H9 (cell line): ENCODE measurements at regions not wholly inside any gene's neighbourhood (a gene's known extent, or its start where the extent isn't known, plus 50 kb on each side); places are given as distances from the start of the nearest gene placed in this dataset.

ENCODE experiments used
- DNase-seq: peaks from one replicate; pipeline ENCODE4 v3.0.0-alpha.2; 2017
- H2AFZ ChIP-seq: one replicate; pipeline ENCODE4 v1.6.1; 2013; ENCODE audit warnings: mild to moderate bottlenecking, low read length, control low read depth, moderate library complexity
- H2AK5ac ChIP-seq: 2 replicates; pipeline ENCODE4 v1.6.1; 2013; ENCODE audit warnings: low read length, control low read depth, mixed read lengths; ENCODE audit not compliant: insufficient read length
- H2BK120ac ChIP-seq: one replicate; pipeline ENCODE4 v1.6.1; 2013; ENCODE audit warnings: low read depth, mild to moderate bottlenecking, low read length, control low read depth, inconsistent platforms; ENCODE audit not compliant: poor library complexity, severe bottlenecking
- H2BK12ac ChIP-seq: 2 replicates; pipeline ENCODE4 v1.6.1; 2013; ENCODE audit warnings: low read length, control low read depth, mixed read lengths, low read depth; ENCODE audit not compliant: insufficient read length
- H2BK15ac ChIP-seq: 2 replicates; pipeline ENCODE4 v1.6.1; 2013; ENCODE audit warnings: low read depth, low read length, control low read depth
- H2BK20ac ChIP-seq: one replicate; pipeline ENCODE4 v1.6.1; 2013; ENCODE audit warnings: low read depth, mild to moderate bottlenecking, low read length, control low read depth, inconsistent platforms; ENCODE audit not compliant: poor library complexity, severe bottlenecking
- H2BK5ac ChIP-seq: 2 replicates; pipeline ENCODE4 v1.6.1; 2013; ENCODE audit warnings: low read length, control low read depth, mixed read lengths; ENCODE audit not compliant: insufficient read length
- H3K14ac ChIP-seq: 2 replicates; pipeline ENCODE4 v1.6.1; 2013; ENCODE audit warnings: low read length, control low read depth; ENCODE audit not compliant: insufficient read depth
- H3K18ac ChIP-seq: 2 replicates; pipeline ENCODE4 v1.6.1; 2013; ENCODE audit warnings: low read depth, mild to moderate bottlenecking, mixed read lengths, low read length, control low read depth; ENCODE audit not compliant: insufficient read length
- H3K23ac ChIP-seq: 2 replicates; pipeline ENCODE4 v1.6.1; 2013; ENCODE audit warnings: low read length, control low read depth, mixed read lengths, low read depth; ENCODE audit not compliant: insufficient read length
- H3K23me2 ChIP-seq: 2 replicates; pipeline ENCODE4 v1.6.1; 2013; ENCODE audit warnings: low read depth, mild to moderate bottlenecking, mixed read lengths, low read length, control low read depth; ENCODE audit not compliant: insufficient read length, poor library complexity, severe bottlenecking
- H3K27ac ChIP-seq: 2 replicates; pipeline ENCODE4 v1.5.1; 2013; ENCODE audit warnings: low read length, control low read depth, mixed read lengths, low read depth; ENCODE audit not compliant: insufficient read length
- H3K27me3 ChIP-seq: 2 replicates; pipeline ENCODE4 v1.6.1; 2013; ENCODE audit warnings: low read length, control low read depth, inconsistent platforms; ENCODE audit not compliant: insufficient read depth
- H3K4ac ChIP-seq: 2 replicates; pipeline ENCODE4 v1.6.1; 2013; ENCODE audit warnings: low read depth, mild to moderate bottlenecking, control low read depth, inconsistent platforms, low read length, moderate library complexity
- H3K4me1 ChIP-seq: 2 replicates; pipeline ENCODE4 v1.6.1; 2013; ENCODE audit warnings: low read length, control low read depth, inconsistent platforms; ENCODE audit not compliant: insufficient read depth
- H3K4me2 ChIP-seq: 2 replicates; pipeline ENCODE4 v1.6.1; 2013; ENCODE audit warnings: low read length, control low read depth, mixed read lengths; ENCODE audit not compliant: insufficient read length, insufficient read depth
- H3K56ac ChIP-seq: 2 replicates; pipeline ENCODE4 v1.6.1; 2013; ENCODE audit warnings: low read depth, mild to moderate bottlenecking, mixed read lengths, low read length, control low read depth; ENCODE audit not compliant: insufficient read length
- H3K79me1 ChIP-seq: 2 replicates; pipeline ENCODE4 v1.6.1; 2013; ENCODE audit warnings: low read depth, mild to moderate bottlenecking, moderate library complexity, low read length, control low read depth, inconsistent platforms; ENCODE audit not compliant: insufficient read depth, poor library complexity, severe bottlenecking
- H3K79me2 ChIP-seq: 2 replicates; pipeline ENCODE4 v1.6.1; 2013; ENCODE audit warnings: low read length, control low read depth, inconsistent platforms; ENCODE audit not compliant: insufficient read depth
- H3K9ac ChIP-seq: 2 replicates; pipeline ENCODE4 v1.6.1; 2013; ENCODE audit warnings: low read length, control low read depth, mixed read lengths; ENCODE audit not compliant: insufficient read length; ENCODE audit errors: extremely low read depth
- H3K9me3 ChIP-seq: one replicate; pipeline ENCODE4 v1.6.1; 2013; ENCODE audit warnings: low read depth, low read length, inconsistent platforms; ENCODE audit not compliant: control insufficient read depth
- H3T11ph ChIP-seq: one replicate; pipeline ENCODE4 v1.6.1; 2013; ENCODE audit warnings: mild to moderate bottlenecking, low read length, control low read depth, inconsistent platforms
- H4K20me1 ChIP-seq: one replicate; pipeline ENCODE4 v1.6.1; 2013; ENCODE audit not compliant: control insufficient read depth, insufficient read length, insufficient read depth
- H4K5ac ChIP-seq: 2 replicates; pipeline ENCODE4 v1.6.1; 2013; ENCODE audit warnings: low read depth, mild to moderate bottlenecking, mixed read lengths, low read length, control low read depth; ENCODE audit not compliant: insufficient read length
- H4K8ac ChIP-seq: replicated peaks from 2 replicates; pipeline ENCODE4 v1.6.1; 2013; ENCODE audit warnings: low read length, control low read depth, mixed read lengths, low read depth; ENCODE audit not compliant: insufficient read length
- H4K91ac ChIP-seq: 2 replicates; pipeline ENCODE4 v1.6.1; 2013; ENCODE audit warnings: low read depth, mild to moderate bottlenecking, moderate library complexity, mixed read lengths, low read length, control low read depth; ENCODE audit not compliant: insufficient read length
- H3K27ac Mint-ChIP-seq, 3 experiments: 2 replicates in 2 of 3; 3 replicates in 1 of 3; pipeline ENCODE4 v1.8.0; 2020 to 2021; ENCODE audit warnings: mixed read lengths in 3 of 3, mild to moderate bottlenecking in 1 of 3, moderate library complexity in 1 of 3
- H3K27me3 Mint-ChIP-seq: 2 replicates; pipeline ENCODE4 v1.8.0; 2021; ENCODE audit warnings: low read depth, mild to moderate bottlenecking, moderate library complexity, mixed read lengths
- H3K36me3 Mint-ChIP-seq, 3 experiments: 2 replicates in 2 of 3; 3 replicates in 1 of 3; pipeline ENCODE4 v1.8.0; 2020 to 2021; ENCODE audit warnings: low read depth in 3 of 3, mixed read lengths in 3 of 3; ENCODE audit not compliant: insufficient read depth in 1 of 3
- H3K4me1 Mint-ChIP-seq, 2 experiments: 2 replicates each; pipeline ENCODE4 v1.8.0; 2020; ENCODE audit warnings: mixed read lengths in 2 of 2
- H3K4me3 Mint-ChIP-seq, 2 experiments: 2 replicates in 1 of 2; 3 replicates in 1 of 2; pipeline ENCODE4 v1.8.0; 2020 to 2021; ENCODE audit warnings: mild to moderate bottlenecking in 2 of 2, mixed read lengths in 2 of 2, moderate library complexity in 1 of 2
- H3K9me3 Mint-ChIP-seq, 2 experiments: 2 replicates in 1 of 2; 3 replicates in 1 of 2; pipeline ENCODE4 v1.8.0; 2020; ENCODE audit warnings: mild to moderate bottlenecking in 2 of 2, mixed read lengths in 2 of 2, moderate library complexity in 1 of 2
- CTCF ChIP-seq: fragments of 200-600 bp; sonication (generic); conservative IDR thresholded peaks from 3 replicates; pipeline ENCODE4 v1.8.0; 2021; ENCODE audit warnings: antibody characterized with exemption, mild to moderate bottlenecking
- WGBS: extraction: QIAGEN DNeasy Blood & Tissue Kit; methylation state at CpG from one replicate; pipeline ENCODE4 v1.1.7; 2013; ENCODE audit warnings: missing lambda C conversion rate, low lambda C conversion rate, mixed read lengths; ENCODE audit not compliant: insufficient read length; ENCODE audit errors: extremely low coverage; 5-methylcytosine and 5-hydroxymethylcytosine counted together

GRCh38 chrX:25069209-25069608 is 53.4 kb upstream of the ARX start:
- H2AFZ ChIP-seq = no peak overlapping the region
- no peak overlapping the region for H2BK15ac ChIP-seq
- H3K27ac ChIP-seq = no peak overlapping the region
- H3K14ac ChIP-seq = no peak overlapping the region
- no peak overlapping the region for H2BK20ac ChIP-seq
- H4K20me1 ChIP-seq = no peaks in the 10 kb centered on the region
- H3K27me3 Mint-ChIP-seq = no peaks in the 10 kb centered on the region
- H3K36me3 Mint-ChIP-seq = peaks cover 0 to 9% (median 3%) of the 10 kb centered on the region in 3 experiments; a peak in 4 of 7 replicates
- H3K23me2 ChIP-seq = no peaks in the 10 kb centered on the region
- no peaks in the 10 kb centered on the region; the same call in 1 of the 2 replicates for H3K4me1 ChIP-seq
- H3K18ac ChIP-seq = no peak overlapping the region
- H2BK12ac ChIP-seq = no peak overlapping the region
- no peak for TF ChIP-seq CTCF
- no peak overlapping the region for H3K4me2 ChIP-seq
- H3T11ph ChIP-seq = no peak overlapping the region
- H4K5ac ChIP-seq = no peak overlapping the region
- H3K4me1 Mint-ChIP-seq = no peaks in the 10 kb centered on the region
- no peak overlapping the region for H4K8ac ChIP-seq
- no peaks in the 10 kb centered on the region for H3K9me3 ChIP-seq
- no peak overlapping the region for H3K27ac Mint-ChIP-seq
- H3K23ac ChIP-seq = no peak overlapping the region
- WGBS = no CpG with 5 or more reads among the region's 2 CpGs
- no peak overlapping the region for H2AK5ac ChIP-seq
- H2BK120ac ChIP-seq = no peak overlapping the region
- no peaks in the 10 kb centered on the region for H3K79me1 ChIP-seq
- H4K91ac ChIP-seq = no peak overlapping the region
- no peak overlapping the region for H2BK5ac ChIP-seq
- H3K9ac ChIP-seq = no peak overlapping the region
- H3K27me3 ChIP-seq = no peaks in the 10 kb centered on the region
- no peaks in the 10 kb centered on the region for H3K79me2 ChIP-seq
- no peak overlapping the region for H3K56ac ChIP-seq
- H3K4ac ChIP-seq = no peak overlapping the region
- H3K9me3 Mint-ChIP-seq = peaks cover 6 to 12% of the 10 kb centered on the region in 2 experiments
- H3K4me3 Mint-ChIP-seq = no peak overlapping the region
- no peak for DNase-seq
